Activated B cell treated with CpG ODN at 0.5 μM for 24 hours (primary cell): ENCODE measurements at regions not wholly inside any gene's neighbourhood (a gene's known extent, or its start where the extent isn't known, plus 50 kb on each side); places are given as distances from the start of the nearest gene placed in this dataset.

Experiments used
- ATAC-seq: fragments of 200-7000 bp; cut with Tn5 transposase; one replicate; pipeline ENCODE4 v1.10.0; 2021; ENCODE audit warnings: low read depth, mild to moderate bottlenecking, moderate library complexity
- CTCF ChIA-PET: fragments of 350-600 bp; sonication (Branson Sonifier 250); formaldehyde crosslinking; loops from one replicate; lab custom pipeline; 2021; ENCODE audit warnings: antibody characterized with exemption; lab: Charles Lee
- POLR2A ChIA-PET: fragments of 350-600 bp; sonication (Branson Sonifier 250); formaldehyde crosslinking; loops from one replicate; lab custom pipeline; 2021; ENCODE audit warnings: antibody characterized with exemption; lab: Charles Lee
- DNase-seq: peaks from one replicate; pipeline ENCODE4 v3.0.0; 2022
- H3K27ac Mint-ChIP-seq: one replicate; pipeline ENCODE4 v1.8.0; 2020; ENCODE audit warnings: mixed read lengths
- H3K27me3 Mint-ChIP-seq: one replicate; pipeline ENCODE4 v1.8.0; 2021; ENCODE audit warnings: mixed read lengths
- H3K36me3 Mint-ChIP-seq: one replicate; pipeline ENCODE4 v1.8.0; 2021; ENCODE audit warnings: low read depth, mixed read lengths
- H3K4me1 Mint-ChIP-seq: one replicate; pipeline ENCODE4 v1.8.0; 2021; ENCODE audit warnings: mixed read lengths
- H3K4me3 Mint-ChIP-seq: one replicate; pipeline ENCODE4 v1.8.0; 2020; ENCODE audit warnings: mild to moderate bottlenecking, mixed read lengths
- H3K9me3 Mint-ChIP-seq: one replicate; pipeline ENCODE4 v1.8.0; 2020; ENCODE audit warnings: mixed read lengths
- intact Hi-C: fragments of 100-400 bp; cut with micrococcal nuclease; formaldehyde crosslinking; loops from one replicate; pipeline ENCODE4 v1.15.1; 2024
- TF ChIP-seq, protein P1 (sequence below): fragments of 200-600 bp; IDR thresholded peaks from one replicate; pipeline ENCODE4 v1.8.0; 2022; ENCODE audit warnings: antibody characterized with exemption, mild to moderate bottlenecking

DNA sequence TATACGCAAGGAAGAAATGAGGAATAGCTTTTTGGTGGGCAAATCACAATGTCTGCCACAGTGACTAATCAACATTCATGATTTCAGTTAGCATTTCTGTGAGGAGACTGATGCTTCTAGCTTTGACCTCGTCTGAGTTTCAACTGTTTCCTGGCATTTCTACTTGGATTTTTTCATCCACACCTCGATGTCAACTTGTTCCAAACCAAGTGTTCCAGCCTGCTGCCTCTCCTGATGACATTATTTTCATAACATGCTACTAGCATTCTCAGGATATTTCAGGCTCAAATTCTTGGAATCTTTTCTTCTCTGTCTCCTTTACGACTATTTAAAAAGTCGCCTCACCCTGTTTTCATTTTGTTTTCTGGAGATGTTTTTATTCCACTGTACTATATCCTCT lies 90.3 kb upstream of the TEX13D start:
- TF ChIP-seq, protein P1, sequence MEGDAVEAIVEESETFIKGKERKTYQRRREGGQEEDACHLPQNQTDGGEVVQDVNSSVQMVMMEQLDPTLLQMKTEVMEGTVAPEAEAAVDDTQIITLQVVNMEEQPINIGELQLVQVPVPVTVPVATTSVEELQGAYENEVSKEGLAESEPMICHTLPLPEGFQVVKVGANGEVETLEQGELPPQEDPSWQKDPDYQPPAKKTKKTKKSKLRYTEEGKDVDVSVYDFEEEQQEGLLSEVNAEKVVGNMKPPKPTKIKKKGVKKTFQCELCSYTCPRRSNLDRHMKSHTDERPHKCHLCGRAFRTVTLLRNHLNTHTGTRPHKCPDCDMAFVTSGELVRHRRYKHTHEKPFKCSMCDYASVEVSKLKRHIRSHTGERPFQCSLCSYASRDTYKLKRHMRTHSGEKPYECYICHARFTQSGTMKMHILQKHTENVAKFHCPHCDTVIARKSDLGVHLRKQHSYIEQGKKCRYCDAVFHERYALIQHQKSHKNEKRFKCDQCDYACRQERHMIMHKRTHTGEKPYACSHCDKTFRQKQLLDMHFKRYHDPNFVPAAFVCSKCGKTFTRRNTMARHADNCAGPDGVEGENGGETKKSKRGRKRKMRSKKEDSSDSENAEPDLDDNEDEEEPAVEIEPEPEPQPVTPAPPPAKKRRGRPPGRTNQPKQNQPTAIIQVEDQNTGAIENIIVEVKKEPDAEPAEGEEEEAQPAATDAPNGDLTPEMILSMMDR, result no peak
- ATAC-seq (no peak), DNase-seq (no peak)
- intact Hi-C loops, result no loop called here
- POLR2A ChIA-PET, result no interaction called here
- Mint-ChIP-seq H3K27me3 (peaks cover 7% of the 10 kb centered on the region), H3K9me3 (no peaks in the 10 kb centered on the region), H3K27ac (no peak overlapping the region), H3K4me3 (no peak overlapping the region), H3K4me1 (no peaks in the 10 kb centered on the region), H3K36me3 (no peaks in the 10 kb centered on the region)
- CTCF ChIA-PET, result no interaction called here

DNA sequence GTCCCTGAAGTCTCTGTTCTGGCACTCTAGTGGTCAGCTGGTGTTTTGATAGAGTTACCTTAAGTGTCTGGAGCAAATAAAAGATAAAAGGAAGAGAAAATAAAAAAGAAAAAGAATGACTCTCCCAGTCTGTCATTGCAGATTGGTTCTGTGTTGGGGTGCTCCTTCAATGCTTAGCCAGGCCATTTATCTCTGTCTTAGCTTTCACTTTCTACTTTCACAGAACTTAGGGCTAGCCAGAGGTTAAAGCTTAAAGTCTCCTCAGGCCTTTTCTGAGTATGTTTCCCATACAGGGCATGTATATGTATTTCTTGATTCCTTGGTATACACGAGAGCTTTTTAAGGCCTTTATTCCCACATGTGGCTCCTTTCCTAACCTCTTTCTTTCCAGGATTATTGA lies 83.1 kb upstream of the TEX13D start:
- DNase-seq (no peak), ATAC-seq (no peak)
- ChIA-PET CTCF (no interaction called here), POLR2A (no interaction called here)
- H3K9me3 Mint-ChIP-seq, result peaks cover 4% of the 10 kb centered on the region
- H3K27me3 Mint-ChIP-seq, result no peaks in the 10 kb centered on the region
- TF ChIP-seq, protein P1, result no peak
- H3K4me1 Mint-ChIP-seq, result no peaks in the 10 kb centered on the region
- peaks cover 1% of the 10 kb centered on the region for H3K36me3 Mint-ChIP-seq
- H3K27ac Mint-ChIP-seq, result no peak overlapping the region
- intact Hi-C loops, result no loop called here
- H3K4me3 Mint-ChIP-seq, result no peak overlapping the region

DNA sequence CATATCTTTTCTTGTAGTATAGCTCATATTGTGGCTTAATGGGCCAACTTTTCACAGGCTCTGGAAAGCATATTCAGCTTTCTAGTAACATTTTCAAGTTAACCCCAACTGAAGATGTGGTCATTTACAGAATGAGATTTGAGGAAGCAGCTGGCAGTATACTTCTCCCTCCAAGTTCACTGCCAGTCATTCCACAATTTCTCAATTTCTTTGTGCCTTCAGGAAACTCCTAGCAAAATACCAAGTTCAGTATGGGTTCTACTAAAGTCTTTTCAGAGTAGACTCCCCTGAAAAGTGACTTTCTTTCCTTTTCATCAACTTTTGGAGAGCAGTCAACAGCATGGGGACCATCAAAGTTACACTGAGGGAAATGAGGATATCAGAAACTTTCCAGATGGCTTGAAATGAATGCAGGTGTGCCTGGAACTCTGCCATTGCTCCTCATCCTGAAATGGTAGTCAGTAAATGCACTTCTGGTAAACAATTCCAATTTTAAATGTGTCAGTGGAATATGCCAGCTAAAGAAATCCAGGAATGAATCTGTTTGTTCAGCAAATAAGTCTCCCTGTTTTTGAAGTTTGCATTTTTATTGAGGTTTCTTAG lies 81.5 kb upstream of the TEX13D start:
- no peaks in the 10 kb centered on the region for H3K27me3 Mint-ChIP-seq
- TF ChIP-seq, protein P1, result no peak
- no peak for DNase-seq
- ATAC-seq, result no peak
- intact Hi-C loops, result no loop called here
- peaks cover 4% of the 10 kb centered on the region for H3K9me3 Mint-ChIP-seq
- H3K27ac Mint-ChIP-seq, result no peak overlapping the region
- ChIA-PET POLR2A (no interaction called here), CTCF (no interaction called here)
- peaks cover 1% of the 10 kb centered on the region for H3K36me3 Mint-ChIP-seq
- H3K4me1 Mint-ChIP-seq, result no peaks in the 10 kb centered on the region
- H3K4me3 Mint-ChIP-seq, result no peak overlapping the region

DNA sequence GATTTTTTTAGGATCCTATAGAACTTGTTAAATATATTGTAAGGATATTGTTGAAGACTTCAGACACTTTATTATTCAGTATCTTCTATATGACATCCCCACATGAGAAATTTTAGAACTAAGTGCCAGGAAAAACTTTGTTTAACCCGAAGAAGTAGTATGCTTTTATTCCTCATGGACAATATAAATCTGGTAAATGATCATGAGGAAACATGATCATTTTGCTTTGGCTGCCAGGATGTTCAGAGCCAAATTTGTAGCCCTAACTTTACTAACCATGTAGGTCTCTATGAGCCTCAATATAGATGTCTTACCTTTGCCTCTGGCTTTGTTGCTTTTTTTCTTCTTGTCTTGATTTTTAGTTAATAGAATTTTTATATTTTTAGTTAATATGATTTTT lies 77.8 kb upstream of the TEX13D start:
- ChIA-PET CTCF (no interaction called here), POLR2A (no interaction called here)
- ATAC-seq (no peak), DNase-seq (no peak)
- Mint-ChIP-seq H3K36me3 (no peaks in the 10 kb centered on the region), H3K4me1 (no peaks in the 10 kb centered on the region), H3K4me3 (no peak overlapping the region), H3K9me3 (no peaks in the 10 kb centered on the region), H3K27ac (no peak overlapping the region), H3K27me3 (no peaks in the 10 kb centered on the region)
- intact Hi-C loops, result no loop called here
- TF ChIP-seq, protein P1, result no peak

DNA sequence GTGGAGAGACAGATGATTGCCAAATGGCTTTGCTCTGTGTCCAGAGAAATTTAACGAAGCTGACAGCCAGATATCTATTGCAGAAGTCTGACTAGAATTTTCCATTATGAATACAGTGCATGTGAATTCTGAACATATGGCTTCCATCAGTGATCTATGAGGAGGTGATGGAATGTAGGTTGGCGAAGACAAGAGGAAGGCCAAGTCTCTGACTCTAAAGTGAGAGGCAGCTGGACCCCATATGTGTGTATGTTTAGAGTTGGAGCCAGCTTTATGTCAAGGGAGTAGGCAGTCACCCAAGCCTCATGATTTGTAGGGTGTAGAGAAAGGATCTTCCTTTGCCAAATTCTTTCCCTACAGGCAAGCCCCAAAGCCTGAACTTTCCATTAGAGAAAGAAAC lies 76.2 kb upstream of the TEX13D start:
- CTCF ChIA-PET, result no interaction called here
- Mint-ChIP-seq H3K27me3 (no peaks in the 10 kb centered on the region), H3K36me3 (no peaks in the 10 kb centered on the region), H3K27ac (no peak overlapping the region), H3K9me3 (no peaks in the 10 kb centered on the region), H3K4me1 (no peaks in the 10 kb centered on the region), H3K4me3 (no peak overlapping the region)
- POLR2A ChIA-PET, result no interaction called here
- intact Hi-C loops, result no loop called here
- TF ChIP-seq, protein P1, result no peak
- no peak for DNase-seq
- no peak for ATAC-seq
